ENCODE measurements at regions not wholly inside any gene's neighbourhood (a gene's known extent, or its start where the extent isn't known, plus 50 kb on each side); places are given as distances from the start of the nearest gene placed in this dataset.

- TF ChIP-seq TSHZ1 (tag by site-specific recombination; IDR thresholded peaks at IDR 0.05; ENCODE audit: borderline replicate concordance) (no peak), KLF1 (tag by site-specific recombination; IDR thresholded peaks at IDR 0.05) (no peak), KLF16 (tag by site-specific recombination; IDR thresholded peaks at IDR 0.05) (no peak), CTCF (tag by site-specific recombination; IDR thresholded peaks at IDR 0.05) (no peak), SP2 (tag by site-specific recombination; IDR thresholded peaks at IDR 0.05) (no peak), ZNF501 (tag by site-specific recombination; IDR thresholded peaks at IDR 0.05) (no peak), PATZ1 (tag by site-specific recombination; IDR thresholded peaks at IDR 0.05) (no peak)
- TF ChIP-seq, protein P1, sequence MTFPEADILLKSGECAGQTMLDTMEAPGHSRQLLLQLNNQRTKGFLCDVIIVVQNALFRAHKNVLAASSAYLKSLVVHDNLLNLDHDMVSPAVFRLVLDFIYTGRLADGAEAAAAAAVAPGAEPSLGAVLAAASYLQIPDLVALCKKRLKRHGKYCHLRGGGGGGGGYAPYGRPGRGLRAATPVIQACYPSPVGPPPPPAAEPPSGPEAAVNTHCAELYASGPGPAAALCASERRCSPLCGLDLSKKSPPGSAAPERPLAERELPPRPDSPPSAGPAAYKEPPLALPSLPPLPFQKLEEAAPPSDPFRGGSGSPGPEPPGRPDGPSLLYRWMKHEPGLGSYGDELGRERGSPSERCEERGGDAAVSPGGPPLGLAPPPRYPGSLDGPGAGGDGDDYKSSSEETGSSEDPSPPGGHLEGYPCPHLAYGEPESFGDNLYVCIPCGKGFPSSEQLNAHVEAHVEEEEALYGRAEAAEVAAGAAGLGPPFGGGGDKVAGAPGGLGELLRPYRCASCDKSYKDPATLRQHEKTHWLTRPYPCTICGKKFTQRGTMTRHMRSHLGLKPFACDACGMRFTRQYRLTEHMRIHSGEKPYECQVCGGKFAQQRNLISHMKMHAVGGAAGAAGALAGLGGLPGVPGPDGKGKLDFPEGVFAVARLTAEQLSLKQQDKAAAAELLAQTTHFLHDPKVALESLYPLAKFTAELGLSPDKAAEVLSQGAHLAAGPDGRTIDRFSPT (tag by site-specific recombination; IDR thresholded peaks at IDR 0.05) = no peak
- TF ChIP-seq, protein P2, sequence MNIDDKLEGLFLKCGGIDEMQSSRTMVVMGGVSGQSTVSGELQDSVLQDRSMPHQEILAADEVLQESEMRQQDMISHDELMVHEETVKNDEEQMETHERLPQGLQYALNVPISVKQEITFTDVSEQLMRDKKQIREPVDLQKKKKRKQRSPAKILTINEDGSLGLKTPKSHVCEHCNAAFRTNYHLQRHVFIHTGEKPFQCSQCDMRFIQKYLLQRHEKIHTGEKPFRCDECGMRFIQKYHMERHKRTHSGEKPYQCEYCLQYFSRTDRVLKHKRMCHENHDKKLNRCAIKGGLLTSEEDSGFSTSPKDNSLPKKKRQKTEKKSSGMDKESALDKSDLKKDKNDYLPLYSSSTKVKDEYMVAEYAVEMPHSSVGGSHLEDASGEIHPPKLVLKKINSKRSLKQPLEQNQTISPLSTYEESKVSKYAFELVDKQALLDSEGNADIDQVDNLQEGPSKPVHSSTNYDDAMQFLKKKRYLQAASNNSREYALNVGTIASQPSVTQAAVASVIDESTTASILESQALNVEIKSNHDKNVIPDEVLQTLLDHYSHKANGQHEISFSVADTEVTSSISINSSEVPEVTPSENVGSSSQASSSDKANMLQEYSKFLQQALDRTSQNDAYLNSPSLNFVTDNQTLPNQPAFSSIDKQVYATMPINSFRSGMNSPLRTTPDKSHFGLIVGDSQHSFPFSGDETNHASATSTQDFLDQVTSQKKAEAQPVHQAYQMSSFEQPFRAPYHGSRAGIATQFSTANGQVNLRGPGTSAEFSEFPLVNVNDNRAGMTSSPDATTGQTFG (tag by site-specific recombination; IDR thresholded peaks at IDR 0.05; ENCODE audit: borderline replicate concordance) = no peak
- TF ChIP-seq, protein P3, sequence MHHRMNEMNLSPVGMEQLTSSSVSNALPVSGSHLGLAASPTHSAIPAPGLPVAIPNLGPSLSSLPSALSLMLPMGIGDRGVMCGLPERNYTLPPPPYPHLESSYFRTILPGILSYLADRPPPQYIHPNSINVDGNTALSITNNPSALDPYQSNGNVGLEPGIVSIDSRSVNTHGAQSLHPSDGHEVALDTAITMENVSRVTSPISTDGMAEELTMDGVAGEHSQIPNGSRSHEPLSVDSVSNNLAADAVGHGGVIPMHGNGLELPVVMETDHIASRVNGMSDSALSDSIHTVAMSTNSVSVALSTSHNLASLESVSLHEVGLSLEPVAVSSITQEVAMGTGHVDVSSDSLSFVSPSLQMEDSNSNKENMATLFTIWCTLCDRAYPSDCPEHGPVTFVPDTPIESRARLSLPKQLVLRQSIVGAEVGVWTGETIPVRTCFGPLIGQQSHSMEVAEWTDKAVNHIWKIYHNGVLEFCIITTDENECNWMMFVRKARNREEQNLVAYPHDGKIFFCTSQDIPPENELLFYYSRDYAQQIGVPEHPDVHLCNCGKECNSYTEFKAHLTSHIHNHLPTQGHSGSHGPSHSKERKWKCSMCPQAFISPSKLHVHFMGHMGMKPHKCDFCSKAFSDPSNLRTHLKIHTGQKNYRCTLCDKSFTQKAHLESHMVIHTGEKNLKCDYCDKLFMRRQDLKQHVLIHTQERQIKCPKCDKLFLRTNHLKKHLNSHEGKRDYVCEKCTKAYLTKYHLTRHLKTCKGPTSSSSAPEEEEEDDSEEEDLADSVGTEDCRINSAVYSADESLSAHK (tag by site-specific recombination; IDR thresholded peaks at IDR 0.05) = no peak
Observed at GRCh38 chr10:123427165-123427786, 238.9 kb upstream of the GPR26 start.

Measured in HEK293 (cell line).